HG03025 (cell line): ENCODE measurements at regions not wholly inside any gene's neighbourhood (a gene's known extent, or its start where the extent isn't known, plus 50 kb on each side); places are given as distances from the start of the nearest gene placed in this dataset.

Source experiments
- ATAC-seq: cut with Tn5 transposase; IDR thresholded peaks from one replicate; pipeline ENCODE4 v1.9.1; 2021; ENCODE audit warnings: mild to moderate bottlenecking, moderate library complexity; ENCODE audit not compliant: unreplicated experiment, low FRiP score

- no peak for ATAC-seq
These were observed 1041.6 kb upstream of the PRKX start for GRCh38 chrX:4754878-4755604.

- no peak for ATAC-seq
These were observed 1027.6 kb upstream of the PRKX start for GRCh38 chrX:4741024-4741423.

- no peak for ATAC-seq
These were observed 1021.9 kb upstream of the PRKX start for GRCh38 chrX:4735299-4735698.

GRCh38 chrX:4710618-4711433 lies 997.4 kb upstream of the PRKX start:
- no peak for ATAC-seq

- ATAC-seq, result no peak
These were observed 995.7 kb upstream of the PRKX start for GRCh38 chrX:4708970-4709760.

- ATAC-seq, result no peak
These were observed 993.5 kb upstream of the PRKX start for GRCh38 chrX:4706961-4707360.

- ATAC-seq, result no peak
These were observed 977.1 kb upstream of the PRKX start for GRCh38 chrX:4690521-4690920.

- no peak for ATAC-seq
These were observed 969.2 kb upstream of the PRKX start for GRCh38 chrX:4682636-4683035.

GRCh38 chrX:4675686-4676300 lies 962.3 kb upstream of the PRKX start:
- no peak for ATAC-seq

GRCh38 chrX:4674028-4674782 lies 960.8 kb upstream of the PRKX start:
- ATAC-seq, result no peak

- ATAC-seq, result no peak
These were observed 957.9 kb upstream of the PRKX start for GRCh38 chrX:4671344-4671743.

GRCh38 chrX:4670606-4671005 lies 957.2 kb upstream of the PRKX start:
- no peak for ATAC-seq

GRCh38 chrX:4668802-4669536 lies 955.5 kb upstream of the PRKX start:
- no peak for ATAC-seq

- ATAC-seq, result no peak
These were observed 949.6 kb upstream of the PRKX start for GRCh38 chrX:4663085-4663484.

- no peak for ATAC-seq
These were observed 948.3 kb upstream of the PRKX start for GRCh38 chrX:4661771-4662170.

GRCh38 chrX:4656419-4656818 lies 943.0 kb upstream of the PRKX start:
- ATAC-seq, result no peak

GRCh38 chrX:4655743-4656142 lies 942.3 kb upstream of the PRKX start:
- no peak for ATAC-seq

GRCh38 chrX:4642114-4642513 lies 928.7 kb upstream of the PRKX start:
- ATAC-seq, result no peak

- no peak for ATAC-seq
These were observed 924.6 kb upstream of the PRKX start for GRCh38 chrX:4638036-4638435.
